H1 (cell line): ENCODE measurements at regions not wholly inside any gene's neighbourhood (a gene's known extent, or its start where the extent isn't known, plus 50 kb on each side); places are given as distances from the start of the nearest gene placed in this dataset.

Experiments used
- CTCF ChIA-PET: fragments of 300-600 bp; sonication (Branson Sonifier 250); formaldehyde crosslinking; loops from one replicate; lab custom pipeline; 2021; ENCODE audit not compliant: partially characterized antibody; lab: Charles Lee
- POLR2A ChIA-PET: fragments of 300-600 bp; sonication (Branson Sonifier 250); formaldehyde crosslinking; loops from one replicate; lab custom pipeline; 2021; ENCODE audit warnings: inconsistent platforms; ENCODE audit not compliant: partially characterized antibody; lab: Charles Lee
- DNase-seq, 2 experiments: peaks; one replicate each; pipeline versions ENCODE4 v3.0.0 to v3.0.0-alpha.2; 2010 to 2022; ENCODE audit warnings: low spot score in 2 of 2, low read depth in 1 of 2, mixed read lengths in 1 of 2
- FAIRE-seq: peaks from 2 replicates; lab custom pipeline; 2011; peaks lifted over from hg19 to GRCh38; lab: Jason Lieb, UNC
- H2AFZ ChIP-seq: 2 replicates; pipeline ENCODE4 v1.8.1; 2012; ENCODE audit warnings: low read length, inconsistent platforms
- H2AK5ac ChIP-seq: 2 replicates; pipeline ENCODE4 v1.6.1; 2013; ENCODE audit warnings: low read depth, low read length
- H2BK120ac ChIP-seq: replicated peaks from 2 replicates; pipeline ENCODE3; 2013; ENCODE audit warnings: low read depth, low read length, inconsistent platforms
- H2BK12ac ChIP-seq: 2 replicates; pipeline ENCODE4 v1.6.1; 2013; ENCODE audit warnings: low read depth, low read length
- H2BK15ac ChIP-seq: 2 replicates; pipeline ENCODE4 v1.6.1; 2013; ENCODE audit warnings: low read length
- H2BK20ac ChIP-seq: 2 replicates; pipeline ENCODE4 v1.6.1; 2013; ENCODE audit warnings: low read length
- H2BK5ac ChIP-seq: 2 replicates; pipeline ENCODE4 v1.6.1; 2013; ENCODE audit warnings: low read depth, low read length
- H3K14ac ChIP-seq: 2 replicates; pipeline ENCODE4 v1.6.1; 2013; ENCODE audit warnings: inconsistent platforms; ENCODE audit not compliant: insufficient read length
- H3K18ac ChIP-seq: 2 replicates; pipeline ENCODE4 v1.6.1; 2013; ENCODE audit warnings: low read length; ENCODE audit errors: extremely low read depth
- H3K23ac ChIP-seq: 2 replicates; pipeline ENCODE4 v1.6.1; 2013; ENCODE audit warnings: inconsistent platforms; ENCODE audit not compliant: insufficient read length
- H3K23me2 ChIP-seq: 2 replicates; pipeline ENCODE4 v1.6.1; 2013; ENCODE audit warnings: low read depth, low read length
- H3K27ac ChIP-seq: 2 replicates; pipeline ENCODE4 v1.6.1; 2011; ENCODE audit warnings: low read depth, low read length, inconsistent platforms
- H3K27me3 ChIP-seq, 4 experiments: replicated peaks in 1 of 4; 1 replicate in 1 of 4; 2 replicates in 3 of 4; pipeline versions ENCODE4 v1.6.1 to v1.8.1; 2011 to 2013; ENCODE audit warnings: low read length in 3 of 4, mild to moderate bottlenecking in 3 of 4, inconsistent platforms in 2 of 4, mixed read lengths in 2 of 4, moderate library complexity in 1 of 4; ENCODE audit not compliant: control insufficient read depth in 3 of 4, insufficient read depth in 3 of 4; ENCODE audit errors: extremely low read depth in 1 of 4
- H3K36me3 ChIP-seq, 4 experiments: 2 replicates each; pipeline versions ENCODE4 v1.6.1 to v1.8.1; 2011 to 2013; ENCODE audit warnings: mild to moderate bottlenecking in 4 of 4, low read length in 3 of 4, moderate library complexity in 2 of 4, control low read depth in 1 of 4, inconsistent platforms in 1 of 4; ENCODE audit not compliant: insufficient read depth in 4 of 4, control insufficient read depth in 2 of 4
- H3K4ac ChIP-seq: replicated peaks from 2 replicates; pipeline ENCODE3; 2013; ENCODE audit warnings: low read length, low read depth, mixed read lengths, inconsistent platforms; ENCODE audit not compliant: insufficient read length
- H3K4me1 ChIP-seq, 4 experiments: replicated peaks in 1 of 4; 1 replicate in 1 of 4; 2 replicates in 3 of 4; pipeline versions ENCODE4 v1.6.1 to v1.8.1; 2011 to 2013; ENCODE audit warnings: low read length in 3 of 4, inconsistent platforms in 2 of 4, mixed read lengths in 1 of 4; ENCODE audit not compliant: insufficient read depth in 4 of 4, control insufficient read depth in 3 of 4
- H3K4me2 ChIP-seq, 2 experiments: 2 replicates each; pipeline versions ENCODE4 v1.6.1 to v1.8.1; 2011 to 2013; ENCODE audit warnings: low read depth in 2 of 2, low read length in 2 of 2, control low read depth in 1 of 2, inconsistent platforms in 1 of 2, mild to moderate bottlenecking in 1 of 2; ENCODE audit not compliant: insufficient read depth in 1 of 2
- H3K4me3 ChIP-seq, 4 experiments: fragments of 200-600, 300-600 bp in 1 of 4; sonication (generic), shearing (Covaris generic), sonication (Bioruptor Twin) in 1 of 4; 2 replicates each; pipeline versions ENCODE4 v1.5.1 to v1.8.1; 2011 to 2016; ENCODE audit warnings: low read length in 4 of 4, low read depth in 3 of 4, control low read depth in 2 of 4, inconsistent platforms in 2 of 4, mild to moderate bottlenecking in 2 of 4, mixed read lengths in 1 of 4, moderate library complexity in 1 of 4; ENCODE audit not compliant: insufficient read depth in 2 of 4; ENCODE audit errors: extremely low read depth in 1 of 4
- H3K56ac ChIP-seq: replicated peaks from 2 replicates; pipeline ENCODE3; 2013; ENCODE audit warnings: low read depth, mild to moderate bottlenecking, mixed read lengths, low read length, inconsistent platforms; ENCODE audit not compliant: insufficient read length
- H3K79me1 ChIP-seq: 2 replicates; pipeline ENCODE4 v1.6.1; 2013; ENCODE audit warnings: low read depth, low read length, control low read depth
- H3K79me2 ChIP-seq, 2 experiments: 2 replicates each; pipeline versions ENCODE4 v1.6.1 to v1.8.1; 2012 to 2013; ENCODE audit warnings: low read length in 2 of 2, mild to moderate bottlenecking in 2 of 2, inconsistent platforms in 1 of 2; ENCODE audit not compliant: insufficient read depth in 2 of 2, control insufficient read depth in 1 of 2
- H3K9ac ChIP-seq, 4 experiments: replicated peaks in 1 of 4; 1 replicate in 1 of 4; 2 replicates in 3 of 4; pipeline versions ENCODE4 v1.6.1 to v1.8.1; 2011 to 2013; ENCODE audit warnings: low read depth in 3 of 4, low read length in 3 of 4, control low read depth in 2 of 4, mild to moderate bottlenecking in 2 of 4, moderate library complexity in 2 of 4, inconsistent platforms in 1 of 4; ENCODE audit errors: extremely low read depth in 1 of 4
- H3K9me3 ChIP-seq, 2 experiments: 2 replicates each; pipeline versions ENCODE4 v1.6.1 to v1.8.1; 2012 to 2013; ENCODE audit warnings: mild to moderate bottlenecking in 2 of 2, moderate library complexity in 2 of 2, control low read depth in 1 of 2, inconsistent platforms in 1 of 2, low read depth in 1 of 2, low read length in 1 of 2, mixed read lengths in 1 of 2; ENCODE audit not compliant: insufficient read depth in 2 of 2
- H4K20me1 ChIP-seq, 2 experiments: replicated peaks in 1 of 2; 2 replicates each; pipeline versions ENCODE3 to v1.8.1; 2011 to 2013; ENCODE audit warnings: inconsistent platforms in 2 of 2, low read length in 2 of 2, mild to moderate bottlenecking in 1 of 2; ENCODE audit not compliant: insufficient read depth in 2 of 2, control insufficient read depth in 1 of 2
- H4K5ac ChIP-seq: 2 replicates; pipeline ENCODE4 v1.6.1; 2013; ENCODE audit warnings: low read length, low read depth, mixed read lengths, inconsistent platforms; ENCODE audit not compliant: insufficient read length
- H4K8ac ChIP-seq: 2 replicates; pipeline ENCODE4 v1.8.0; 2013; ENCODE audit warnings: mild to moderate bottlenecking, moderate library complexity, low read length, inconsistent platforms; ENCODE audit not compliant: insufficient read depth; ENCODE audit errors: extremely low read depth
- H4K91ac ChIP-seq: replicated peaks from 2 replicates; pipeline ENCODE3; 2013; ENCODE audit warnings: low read length, mixed read lengths, inconsistent platforms; ENCODE audit not compliant: insufficient read length
- BACH1 ChIP-seq: IDR thresholded peaks from 2 replicates; pipeline ENCODE4 v1.6.1; 2012; ENCODE audit warnings: low read length, improper control_type of control experiment
- CEBPB ChIP-seq: IDR thresholded peaks from 2 replicates; pipeline ENCODE4 v1.6.1; 2012; ENCODE audit warnings: low read depth, low read length
- CHD1 ChIP-seq: IDR thresholded peaks from 2 replicates; pipeline ENCODE4 v1.6.1; 2012; ENCODE audit warnings: low read depth, low read length, improper control_type of control experiment
- CTBP2 ChIP-seq: IDR thresholded peaks from 2 replicates; pipeline ENCODE4 v1.7.0; 2011; ENCODE audit warnings: borderline replicate concordance, mild to moderate bottlenecking, moderate library complexity, mixed read lengths, low read length; ENCODE audit not compliant: insufficient read depth, insufficient read length
- E2F6 ChIP-seq: IDR thresholded peaks from 2 replicates; pipeline ENCODE4 v1.6.1; 2012; ENCODE audit warnings: inconsistent platforms
- EGR1 ChIP-seq: IDR thresholded peaks from 2 replicates; pipeline ENCODE4 v1.6.1; 2011; ENCODE audit warnings: low read depth, low read length, borderline replicate concordance
- HDAC6 ChIP-seq: IDR thresholded peaks from one replicate; pipeline ENCODE4 v1.7.1; 2012; ENCODE audit warnings: low read depth, mild to moderate bottlenecking, inconsistent platforms, low read length, moderate library complexity
- JUND ChIP-seq: IDR thresholded peaks from 2 replicates; pipeline ENCODE4 v1.6.1; 2011; ENCODE audit warnings: mild to moderate bottlenecking, improper control_type of control experiment, low read length
- KDM5A ChIP-seq: fragments of 200-600 bp; IDR thresholded peaks from 2 replicates; pipeline ENCODE4 v1.7.1; 2012; ENCODE audit warnings: mild to moderate bottlenecking, low read length, inconsistent platforms, mixed read lengths
- MAFK ChIP-seq: IDR thresholded peaks from 2 replicates; pipeline ENCODE4 v1.6.1; 2012; ENCODE audit warnings: low read depth, mild to moderate bottlenecking, improper control_type of control experiment, low read length
- NRF1 ChIP-seq: IDR thresholded peaks from 2 replicates; pipeline ENCODE4 v1.6.1; 2011; ENCODE audit warnings: mild to moderate bottlenecking, low read depth, low read length, improper control_type of control experiment
- SAP30 ChIP-seq: fragments of 300-600 bp; sonication (generic); IDR thresholded peaks from 2 replicates; pipeline ENCODE4 v1.7.1; 2012; ENCODE audit warnings: low read length, moderate library complexity, mild to moderate bottlenecking, inconsistent platforms; ENCODE audit not compliant: insufficient read depth, insufficient replicate concordance
- SIN3A ChIP-seq, 2 experiments: IDR thresholded peaks in 1 of 2; conservative IDR thresholded peaks in 1 of 2; 2 replicates each; pipeline ENCODE4 v1.6.1; 2011 to 2012; ENCODE audit warnings: low read length in 2 of 2, improper control_type of control experiment in 1 of 2, low read depth in 1 of 2, mild to moderate bottlenecking in 1 of 2
- SP2 ChIP-seq: IDR thresholded peaks from 2 replicates; pipeline ENCODE4 v1.6.1; 2012; ENCODE audit warnings: mild to moderate bottlenecking, low read length, inconsistent platforms
- YY1 ChIP-seq: IDR thresholded peaks from 2 replicates; pipeline ENCODE4 v1.6.1; 2011; ENCODE audit warnings: low read depth, mild to moderate bottlenecking, low read length
- WGBS, 2 experiments: shearing (Covaris generic) in 1 of 2; methylation state at CpG; one replicate each; pipeline versions ENCODE4 v1.1.6 to v1.1.7; 2013 to 2015; ENCODE audit warnings: low lambda C conversion rate in 2 of 2, mixed read lengths in 2 of 2, inconsistent platforms in 1 of 2, low coverage in 1 of 2, missing lambda C conversion rate in 1 of 2; ENCODE audit not compliant: insufficient replicate concordance in 2 of 2, insufficient coverage in 1 of 2, insufficient read length in 1 of 2; ENCODE audit errors: extremely low coverage in 1 of 2, missing lambda C conversion rate in 1 of 2; 5-methylcytosine and 5-hydroxymethylcytosine counted together

DNA sequence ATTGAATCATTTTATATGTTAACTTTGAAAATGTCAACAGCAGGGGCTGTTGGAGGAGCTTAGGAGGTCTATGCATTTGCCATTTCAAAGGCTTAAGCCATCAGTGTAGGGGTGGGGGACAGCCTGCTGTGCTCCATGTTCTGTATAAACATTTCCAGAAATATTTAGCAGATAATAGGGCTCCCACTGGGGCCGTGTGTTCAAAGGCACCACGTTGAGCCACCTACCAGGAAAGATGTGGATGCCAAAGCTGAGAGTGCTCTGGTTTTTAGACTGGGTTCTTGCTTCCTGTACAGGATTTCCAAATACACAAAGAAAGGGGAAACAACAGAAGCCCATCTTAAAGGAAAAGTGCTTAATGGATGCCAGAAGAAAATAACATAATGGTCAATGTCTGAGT is 219.5 kb downstream of the CENPC start:
- Histone ChIP-seq H3K36me3 (no peaks in the 10 kb centered on the region), H3K79me1 (no peaks in the 10 kb centered on the region), H4K91ac (no peak overlapping the region), H2BK5ac (no peak overlapping the region), H3K14ac (no peak overlapping the region), H3K27me3 (no peaks in the 10 kb centered on the region), H2BK120ac (no peak overlapping the region), H3K9ac (no peak overlapping the region), H2BK20ac (no peak overlapping the region), H3K4me3 (no peak overlapping the region), H3K79me2 (no peaks in the 10 kb centered on the region), H3K18ac (no peak overlapping the region), H4K8ac (no peak overlapping the region), H2BK15ac (no peak overlapping the region), H4K5ac (no peak overlapping the region), H2BK12ac (no peak overlapping the region), H2AK5ac (no peak overlapping the region), H3K56ac (no peak overlapping the region), H3K4me1 (no peaks in the 10 kb centered on the region; a peak in 1 of 7 replicates), H3K4ac (no peak overlapping the region), H3K27ac (no peak overlapping the region), H3K23me2 (no peaks in the 10 kb centered on the region), H2AFZ (no peak overlapping the region), H3K9me3 (no peaks in the 10 kb centered on the region; a peak in 1 of 4 replicates), H3K23ac (no peak overlapping the region), H4K20me1 (no peaks in the 10 kb centered on the region), H3K4me2 (no peak overlapping the region)
- WGBS, 2 experiments, result 60% methylated on average over 2 of the region's 2 CpGs; no CpG with 5 or more reads in 1 of the 2 experiments
- ChIA-PET POLR2A (no interaction called here), CTCF (interaction anchor here (1.3 to 1.4 kb wide), 3 partner anchors 36 to 241 kb away, joined by 4 to 5 read pairs (median 4); no protein-coding TSS in a partner anchor)
- FAIRE-seq, result no peak
- DNase-seq, result no peak
- no peak for TF ChIP-seq CEBPB
- no peak for TF ChIP-seq SIN3A (conservative IDR thresholded peaks at IDR 0.05 in 1 of 2, IDR thresholded peaks at IDR 0.05 in 1 of 2; ENCODE audit: low read depth in 1 of 2, low read length in 2 of 2)
- no peak for TF ChIP-seq BACH1
- no peak for TF ChIP-seq NRF1
- no peak for TF ChIP-seq MAFK
- no peak for TF ChIP-seq HDAC6
- no peak for TF ChIP-seq E2F6
- TF ChIP-seq JUND, result no peak
- TF ChIP-seq EGR1, result no peak
- no peak for TF ChIP-seq CHD1
- TF ChIP-seq SAP30, result no peak
- TF ChIP-seq SP2, result no peak
- no peak for TF ChIP-seq KDM5A
- no peak for TF ChIP-seq CTBP2
- no peak for TF ChIP-seq YY1
